ENCODE measurements at regions not wholly inside any gene's neighbourhood (a gene's known extent, or its start where the extent isn't known, plus 50 kb on each side); places are given as distances from the start of the nearest gene placed in this dataset.

GRCh38 chr7:45399069-45399468, 175.1 kb upstream of the ADCY1 start:
- FAIRE-seq (no peak), DNase-seq (ENCODE audit: extremely low spot score, insufficient read length, low read depth) (no peak)

GRCh38 chr7:45400680-45401079, 173.5 kb upstream of the ADCY1 start:
- DNase-seq (ENCODE audit: extremely low spot score, insufficient read length, low read depth): no peak
- FAIRE-seq: no peak

GRCh38 chr7:45401155-45401554, 173.0 kb upstream of the ADCY1 start:
- DNase-seq (ENCODE audit: extremely low spot score, insufficient read length, low read depth) (no peak), FAIRE-seq (no peak)

GRCh38 chr7:45401851-45402250, 172.3 kb upstream of the ADCY1 start:
- no peak for DNase-seq (ENCODE audit: extremely low spot score, insufficient read length, low read depth)
- FAIRE-seq: no peak

- FAIRE-seq (no peak), DNase-seq (ENCODE audit: extremely low spot score, insufficient read length, low read depth) (no peak)
These were observed 171.5 kb upstream of the ADCY1 start for GRCh38 chr7:45402480-45403218.

GRCh38 chr7:45404622-45405021, 169.5 kb upstream of the ADCY1 start:
- no peak for DNase-seq (ENCODE audit: extremely low spot score, insufficient read length, low read depth)
- no peak for FAIRE-seq

GRCh38 chr7:45407730-45408408, 166.3 kb upstream of the ADCY1 start:
- no peak for FAIRE-seq
- no peak for DNase-seq (ENCODE audit: extremely low spot score, insufficient read length, low read depth)

GRCh38 chr7:45408409-45408737, 165.8 kb upstream of the ADCY1 start:
- FAIRE-seq: no peak
- no peak for DNase-seq (ENCODE audit: extremely low spot score, insufficient read length, low read depth)

GRCh38 chr7:45410893-45411292, 163.3 kb upstream of the ADCY1 start:
- DNase-seq (ENCODE audit: extremely low spot score, insufficient read length, low read depth): no peak

GRCh38 chr7:45413419-45413818, 160.7 kb upstream of the ADCY1 start:
- DNase-seq (ENCODE audit: extremely low spot score, insufficient read length, low read depth): no peak
- no peak for FAIRE-seq

More at GRCh38 chr7:45410893-45411292, 163.3 kb upstream of the ADCY1 start:
- FAIRE-seq: no peak

GRCh38 chr7:45414226-45414625, 159.9 kb upstream of the ADCY1 start:
- DNase-seq (ENCODE audit: extremely low spot score, insufficient read length, low read depth): no peak
- FAIRE-seq: no peak

GRCh38 chr7:45415265-45415664, 158.9 kb upstream of the ADCY1 start:
- FAIRE-seq: no peak
- no peak for DNase-seq (ENCODE audit: extremely low spot score, insufficient read length, low read depth)

GRCh38 chr7:45416846-45417245, 157.3 kb upstream of the ADCY1 start:
- FAIRE-seq: no peak
- DNase-seq (ENCODE audit: extremely low spot score, insufficient read length, low read depth): no peak

GRCh38 chr7:45417268-45417667, 156.9 kb upstream of the ADCY1 start:
- DNase-seq (ENCODE audit: extremely low spot score, insufficient read length, low read depth) (no peak), FAIRE-seq (no peak)

GRCh38 chr7:45417735-45418134, 156.4 kb upstream of the ADCY1 start:
- no peak for FAIRE-seq

GRCh38 chr7:45420843-45421495, 153.2 kb upstream of the ADCY1 start:
- FAIRE-seq (no peak), DNase-seq (ENCODE audit: extremely low spot score, insufficient read length, low read depth) (no peak)

More at GRCh38 chr7:45417735-45418134, 156.4 kb upstream of the ADCY1 start:
- no peak for DNase-seq (ENCODE audit: extremely low spot score, insufficient read length, low read depth)

- DNase-seq (ENCODE audit: extremely low spot score, insufficient read length, low read depth) (no peak), FAIRE-seq (no peak)
These were observed 152.4 kb upstream of the ADCY1 start for GRCh38 chr7:45421806-45422205.

- DNase-seq (ENCODE audit: extremely low spot score, insufficient read length, low read depth): no peak
- no peak for FAIRE-seq
These were observed 143.8 kb upstream of the ADCY1 start for GRCh38 chr7:45430397-45430796.

- DNase-seq (ENCODE audit: extremely low spot score, insufficient read length, low read depth) (no peak), FAIRE-seq (no peak)
These were observed 139.9 kb upstream of the ADCY1 start for GRCh38 chr7:45434167-45434784.

GRCh38 chr7:45435131-45435530, 139.0 kb upstream of the ADCY1 start:
- DNase-seq (ENCODE audit: extremely low spot score, insufficient read length, low read depth): no peak
- no peak for FAIRE-seq

GRCh38 chr7:45435846-45436245, 138.3 kb upstream of the ADCY1 start:
- no peak for DNase-seq (ENCODE audit: extremely low spot score, insufficient read length, low read depth)
- FAIRE-seq: no peak
